ENCODE measurements at regions not wholly inside any gene's neighbourhood (a gene's known extent, or its start where the extent isn't known, plus 50 kb on each side); places are given as distances from the start of the nearest gene placed in this dataset.

GRCh38 chr18:56127322-56128099 lies 510.9 kb downstream of the TXNL1 start:
- DNase-seq (ENCODE audit: low spot score): no peak

GRCh38 chr18:56124186-56124585 lies 514.2 kb downstream of the TXNL1 start:
- no peak for DNase-seq (ENCODE audit: low spot score)

DNA sequence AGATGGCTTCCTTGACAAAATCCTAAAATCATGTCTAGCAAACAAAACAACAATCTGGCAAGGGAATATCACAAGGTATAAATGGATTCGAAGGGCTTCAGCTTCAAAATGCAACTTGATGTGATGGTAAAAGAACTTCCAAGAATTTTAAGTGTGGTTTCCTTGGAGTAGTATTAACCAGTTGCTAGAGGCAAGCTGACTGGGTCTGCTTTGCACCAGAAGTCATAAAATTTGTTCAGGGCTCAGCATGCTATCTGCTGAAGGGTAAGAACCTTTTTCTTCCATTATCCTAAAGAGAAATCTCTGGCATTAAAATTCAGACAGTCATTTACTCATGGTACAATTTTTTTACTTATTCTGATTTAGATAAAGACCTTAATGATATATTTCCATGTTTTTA lies 516.7 kb downstream of the TXNL1 start:
- no peak for DNase-seq (ENCODE audit: low spot score)

GRCh38 chr18:56120782-56121181 lies 517.6 kb downstream of the TXNL1 start:
- DNase-seq (ENCODE audit: low spot score): no peak

DNA sequence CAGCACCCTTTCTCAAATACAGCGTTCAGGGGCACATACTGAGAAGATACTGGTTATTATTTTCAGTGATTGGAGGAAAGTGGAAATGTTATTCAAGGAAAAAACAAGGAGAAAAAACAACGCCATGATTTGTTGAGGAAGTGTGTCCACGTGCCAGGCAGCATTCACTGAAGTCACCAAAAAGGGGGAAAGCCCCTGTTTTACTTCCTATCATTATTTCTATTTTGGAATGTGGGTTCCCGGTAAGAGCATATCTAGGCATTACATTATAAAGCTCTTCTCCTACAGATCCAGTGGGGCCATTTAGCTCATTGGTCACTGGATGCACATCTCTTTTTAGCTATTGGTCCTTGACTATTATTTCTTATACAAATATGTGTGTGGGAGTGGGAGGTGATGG lies 518.7 kb downstream of the TXNL1 start:
- DNase-seq (ENCODE audit: low spot score): no peak

DNA sequence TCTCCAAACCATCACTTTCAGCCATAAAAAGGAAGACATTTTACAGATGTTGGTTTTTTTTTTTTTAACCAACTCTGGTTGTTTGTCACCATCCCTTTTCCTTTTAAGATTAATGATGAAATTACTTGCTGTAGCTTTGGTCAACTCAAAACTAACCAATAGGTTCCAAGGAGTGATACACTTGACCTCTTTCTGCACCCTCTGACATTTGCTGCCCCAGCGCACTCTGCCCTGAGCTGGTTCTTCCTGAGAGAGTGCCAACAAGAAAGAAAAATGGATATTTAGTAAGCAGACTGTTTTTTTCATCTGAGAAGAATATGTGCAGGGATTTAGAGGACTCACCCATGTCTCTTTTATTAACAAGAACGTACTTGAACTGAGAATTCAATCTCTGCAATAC lies 520.0 kb downstream of the TXNL1 start:
- DNase-seq (ENCODE audit: low spot score): no peak

GRCh38 chr18:56115071-56116015 lies 523.0 kb downstream of the TXNL1 start:
- DNase-seq (ENCODE audit: low spot score): no peak

DNA sequence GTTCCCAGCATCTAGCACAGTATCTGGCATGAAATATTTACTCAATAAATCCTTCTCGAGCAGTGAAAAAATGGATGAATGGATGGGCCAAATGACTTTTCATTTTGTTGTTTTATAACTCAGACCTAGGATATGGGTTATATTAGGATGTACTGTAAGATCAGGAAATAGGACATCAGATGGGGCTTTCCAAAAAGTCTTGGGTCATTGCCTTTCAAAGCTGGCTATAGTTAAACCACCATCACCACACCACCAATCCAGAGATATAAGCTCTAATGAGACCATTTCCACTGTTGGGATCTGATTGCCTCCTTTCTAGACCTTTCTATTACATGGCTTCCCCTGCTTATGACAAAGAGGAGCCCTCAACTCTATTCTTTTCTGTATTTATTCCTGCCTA lies 525.0 kb upstream of the TCF4 start:
- DNase-seq (ENCODE audit: low spot score): no peak

GRCh38 chr18:56112013-56112749 lies 524.2 kb upstream of the TCF4 start:
- no peak for DNase-seq (ENCODE audit: low spot score)

DNA sequence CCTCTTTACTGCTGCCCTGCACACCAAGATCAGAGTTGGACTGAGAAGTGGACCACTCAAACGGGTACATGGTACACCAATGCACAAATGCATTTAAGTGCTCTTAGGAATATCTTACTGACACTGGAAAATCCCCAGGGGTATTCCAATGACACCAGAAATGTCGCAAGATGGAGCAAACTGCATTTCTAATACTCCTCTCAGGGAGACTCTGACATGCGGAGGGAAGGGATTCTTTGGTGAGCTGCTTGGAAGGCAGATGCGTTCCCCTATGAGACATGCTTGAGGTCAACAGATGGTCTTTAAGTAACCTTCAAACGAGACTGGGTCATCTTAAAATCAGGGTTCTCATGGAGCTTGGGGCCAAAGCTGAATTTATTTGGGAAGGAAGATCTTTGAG lies 521.8 kb upstream of the TCF4 start:
- DNase-seq (ENCODE audit: low spot score): no peak

- no peak for DNase-seq (ENCODE audit: low spot score)
Measured at GRCh38 chr18:56108478-56109367, 520.7 kb upstream of the TCF4 start.

DNA sequence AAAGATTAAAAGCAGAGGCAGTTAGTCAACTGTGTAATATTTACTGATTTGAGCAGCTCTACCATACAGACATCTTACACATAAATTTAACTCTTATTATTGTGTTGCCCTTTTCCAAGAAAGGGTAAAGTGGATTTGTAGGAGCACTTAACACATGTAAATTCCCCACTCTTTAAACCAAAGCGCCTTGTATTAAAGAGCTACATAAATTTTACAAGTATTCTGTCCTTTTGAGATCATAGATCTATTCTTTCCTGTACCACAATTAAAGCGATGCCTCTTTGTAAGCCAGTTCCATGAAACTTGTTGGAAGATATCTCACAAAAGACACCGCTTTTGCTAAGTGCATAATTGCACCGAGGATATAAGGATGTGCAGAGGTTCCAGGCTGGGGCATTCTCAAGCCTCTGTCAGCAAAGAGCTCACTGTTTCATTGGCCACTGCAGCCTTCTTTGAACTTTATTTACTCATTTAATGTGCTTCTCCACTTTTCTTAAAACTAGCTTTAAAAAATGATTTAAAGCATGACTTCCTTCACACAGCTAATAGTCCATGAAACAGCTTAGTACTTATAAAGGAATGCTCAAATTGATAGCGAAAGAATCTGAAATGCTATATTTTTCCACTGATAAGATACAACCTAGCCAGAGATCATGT lies 520.0 kb upstream of the TCF4 start:
- DNase-seq (ENCODE audit: low spot score): no peak

DNA sequence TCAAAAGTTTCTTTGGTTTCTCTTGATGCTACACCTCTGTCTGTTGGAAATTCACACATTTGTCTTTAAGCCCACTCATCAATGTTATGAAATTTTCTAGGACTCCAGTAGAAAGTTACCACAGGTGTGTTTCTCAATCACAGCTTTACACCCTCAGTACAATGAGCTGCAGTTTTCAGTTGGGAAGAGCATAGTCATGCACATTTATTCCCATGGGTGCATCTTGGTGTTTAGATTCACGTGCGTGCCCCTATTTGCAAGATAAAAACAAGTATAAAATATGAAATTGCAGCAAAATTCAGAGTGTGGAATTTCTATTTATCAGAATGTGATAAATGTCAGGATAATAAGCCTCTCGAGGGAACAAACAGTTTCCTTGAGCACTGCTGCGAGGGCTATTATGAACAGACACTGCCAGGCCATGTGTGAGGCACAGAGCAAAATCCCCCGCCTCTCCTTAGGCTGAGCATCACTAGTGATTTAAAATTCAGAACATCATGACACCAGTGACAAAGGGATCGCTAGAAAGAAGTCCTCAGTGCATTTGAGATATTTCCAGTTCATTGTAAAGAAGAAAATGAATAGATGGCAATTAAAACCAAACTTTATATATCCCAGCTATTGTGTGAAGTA lies 512.2 kb upstream of the TCF4 start:
- no peak for DNase-seq (ENCODE audit: low spot score)

GRCh38 chr18:56097621-56098020 lies 509.6 kb upstream of the TCF4 start:
- no peak for DNase-seq (ENCODE audit: low spot score)

GRCh38 chr18:56096861-56097260 lies 508.9 kb upstream of the TCF4 start:
- no peak for DNase-seq (ENCODE audit: low spot score)

DNA sequence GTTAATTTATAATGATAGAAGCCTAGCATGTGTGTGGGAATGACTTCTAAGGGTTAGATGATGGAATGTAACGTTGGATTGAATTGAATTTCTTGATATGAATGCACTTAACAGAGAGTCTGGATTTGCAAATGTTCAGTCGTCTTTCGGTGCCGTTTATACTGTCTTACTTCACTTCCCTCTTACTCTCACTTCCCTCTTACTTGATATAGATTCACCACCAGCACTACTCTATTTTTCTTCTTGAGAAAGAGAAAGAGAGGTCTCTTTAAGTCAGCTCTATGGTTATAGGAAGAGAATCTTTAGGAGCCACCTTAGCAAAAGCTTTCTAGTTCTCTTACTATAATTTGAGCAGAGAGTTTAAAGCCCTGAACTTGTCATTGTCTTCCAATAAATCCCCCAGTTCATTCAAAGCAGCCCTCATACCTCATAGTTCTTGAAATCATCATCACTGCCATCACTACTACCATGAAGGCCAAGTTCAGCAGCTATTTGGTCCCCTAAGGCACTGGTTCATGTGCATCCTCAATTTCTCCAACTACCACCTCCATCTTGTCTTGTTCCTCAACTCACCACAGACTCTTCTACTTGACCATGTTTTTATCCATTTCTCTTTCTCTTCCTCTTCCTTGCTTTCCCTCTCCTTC lies 501.7 kb upstream of the TCF4 start:
- DNase-seq (ENCODE audit: low spot score): no peak

DNA sequence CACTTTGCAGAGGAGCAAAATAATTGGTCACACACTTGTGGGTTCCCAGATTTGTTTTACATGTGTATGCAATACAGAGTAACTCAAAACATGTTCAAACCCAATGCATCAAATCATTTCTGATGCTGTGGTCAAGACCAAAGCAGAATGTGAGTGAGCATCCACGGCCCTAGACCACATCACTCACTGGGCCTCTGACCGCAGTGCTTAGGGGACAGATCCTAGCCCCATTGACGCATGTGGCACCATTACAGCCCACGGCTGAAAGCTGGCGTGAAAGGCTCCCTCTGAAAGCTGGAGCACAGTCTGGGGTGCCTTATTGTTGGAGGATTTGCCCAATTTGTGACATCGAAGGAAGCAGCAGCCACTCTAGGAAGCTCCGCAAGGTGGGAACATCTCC lies 498.8 kb upstream of the TCF4 start:
- DNase-seq (ENCODE audit: low spot score): no peak

GRCh38 chr18:56086176-56086575 lies 498.2 kb upstream of the TCF4 start:
- no peak for DNase-seq (ENCODE audit: low spot score)

- DNase-seq (ENCODE audit: low spot score): no peak
Measured at GRCh38 chr18:56085551-56085950, 497.6 kb upstream of the TCF4 start.
